HG03097 (cell line): ENCODE measurements at regions not wholly inside any gene's neighbourhood (a gene's known extent, or its start where the extent isn't known, plus 50 kb on each side); places are given as distances from the start of the nearest gene placed in this dataset.

ENCODE experiments used
- ATAC-seq: cut with Tn5 transposase; IDR thresholded peaks from one replicate; pipeline ENCODE4 v1.9.1; 2021; ENCODE audit not compliant: unreplicated experiment, low FRiP score

GRCh38 chr15:38671675-38672254 is 107.2 kb upstream of the RASGRP1 start:
- ATAC-seq, result peak; percentile 44

- ATAC-seq, result no peak
These were observed 107.7 kb upstream of the RASGRP1 start for GRCh38 chr15:38672273-38672672.

GRCh38 chr15:38672814-38673670 is 108.4 kb upstream of the RASGRP1 start:
- ATAC-seq, result peak; percentile 50

GRCh38 chr15:38674448-38674847 is 109.8 kb upstream of the RASGRP1 start:
- no peak for ATAC-seq

- ATAC-seq, result no peak
These were observed 113.7 kb upstream of the RASGRP1 start for GRCh38 chr15:38678281-38678680.

GRCh38 chr15:38680775-38681174 is 116.2 kb upstream of the RASGRP1 start:
- ATAC-seq, result no peak

- ATAC-seq, result no peak
These were observed 117.7 kb upstream of the RASGRP1 start for GRCh38 chr15:38682363-38682762.

- ATAC-seq, result no peak
These were observed 118.2 kb upstream of the RASGRP1 start for GRCh38 chr15:38682861-38683260.

GRCh38 chr15:38683382-38684242 is 119.0 kb upstream of the RASGRP1 start:
- peak; percentile 56 for ATAC-seq

- no peak for ATAC-seq
These were observed 119.9 kb upstream of the RASGRP1 start for GRCh38 chr15:38684440-38685010.

GRCh38 chr15:38685686-38686339 is 121.2 kb upstream of the RASGRP1 start:
- no peak for ATAC-seq

- ATAC-seq, result no peak
These were observed 122.7 kb upstream of the RASGRP1 start for GRCh38 chr15:38687340-38687739.

- ATAC-seq, result no peak
These were observed 123.3 kb upstream of the RASGRP1 start for GRCh38 chr15:38687775-38688495.

- ATAC-seq, result no peak
These were observed 124.1 kb upstream of the RASGRP1 start for GRCh38 chr15:38688761-38689160.

- ATAC-seq, result no peak
These were observed 124.9 kb upstream of the RASGRP1 start for GRCh38 chr15:38689522-38689921.

- ATAC-seq, result no peak
These were observed 125.6 kb upstream of the RASGRP1 start for GRCh38 chr15:38690216-38690615.

GRCh38 chr15:38690719-38691332 is 126.2 kb upstream of the RASGRP1 start:
- no peak for ATAC-seq

- ATAC-seq, result no peak
These were observed 126.8 kb upstream of the RASGRP1 start for GRCh38 chr15:38691377-38691776.
